ENCODE measurements at regions not wholly inside any gene's neighbourhood (a gene's known extent, or its start where the extent isn't known, plus 50 kb on each side); places are given as distances from the start of the nearest gene placed in this dataset.
A peak's percentile ranks its signal among the peaks of the same experiment; 100 is the strongest.

DNA sequence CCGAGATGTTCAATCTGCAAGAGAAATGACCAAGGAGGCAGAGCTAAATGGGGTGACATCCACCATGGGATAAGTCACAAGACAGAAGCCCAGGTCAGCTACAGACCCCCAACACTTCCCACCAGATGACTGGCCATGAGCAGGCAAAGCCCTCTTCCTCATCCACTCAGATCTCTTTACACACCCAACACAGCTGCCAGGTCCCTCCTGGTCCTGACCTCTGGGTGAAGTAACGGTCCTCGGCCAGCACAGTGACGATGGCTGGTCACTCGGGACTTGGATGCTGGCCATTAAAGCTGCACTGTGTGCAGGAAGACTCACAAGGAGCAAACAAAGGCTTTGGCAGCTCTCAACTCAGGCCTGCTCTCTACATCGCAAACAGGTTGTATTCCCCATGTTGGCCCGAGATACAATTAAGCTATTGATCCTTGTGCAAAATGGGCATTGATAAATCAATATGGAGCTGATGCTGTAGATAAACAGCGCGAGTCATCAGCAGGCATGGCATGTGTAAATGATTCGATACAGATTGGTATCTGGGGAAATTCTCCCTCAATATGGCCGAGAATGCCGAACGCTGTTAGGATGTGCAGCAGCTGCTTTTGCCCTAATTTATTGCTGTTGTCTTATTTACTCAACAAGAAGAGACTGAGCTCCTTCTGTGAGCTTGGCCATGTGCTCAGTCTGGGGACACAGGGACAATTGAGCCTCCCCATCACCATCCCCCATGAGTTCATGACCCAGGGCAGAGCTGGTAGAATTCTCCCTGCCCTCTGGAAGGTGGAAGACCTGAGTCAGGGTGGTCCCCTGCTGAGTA lies 98.7 kb downstream of the C5orf15 start:
- DNase-seq (no peak), ATAC-seq (ENCODE audit: low FRiP score in 2 of 2) (peak in 1 of 2 donors; percentile 55)
- Histone ChIP-seq H3K36me3 (no peaks in the 10 kb centered on the region), H3K4me1 (peaks cover 4 to 11% (median 8%) of the 10 kb centered on the region in 4 donors), H3K27me3 (no peaks in the 10 kb centered on the region), H3K9me3 (no peaks in the 10 kb centered on the region), H3K27ac (no peak overlapping the region), H3K4me3 (peak overlapping the region in 2 of 4 donors; percentile 1 to 17)
- WGBS, 2 donors = 73 to 74% methylated on average over 13 of the region's 13 CpGs
- TF ChIP-seq EP300 (IDR thresholded peaks at IDR 0.05) = no peak
- TF ChIP-seq POLR2A (IDR thresholded peaks at IDR 0.05) = no peak
- TF ChIP-seq POLR2AphosphoS5 (IDR thresholded peaks at IDR 0.05) = no peak
- TF ChIP-seq, protein P1, sequence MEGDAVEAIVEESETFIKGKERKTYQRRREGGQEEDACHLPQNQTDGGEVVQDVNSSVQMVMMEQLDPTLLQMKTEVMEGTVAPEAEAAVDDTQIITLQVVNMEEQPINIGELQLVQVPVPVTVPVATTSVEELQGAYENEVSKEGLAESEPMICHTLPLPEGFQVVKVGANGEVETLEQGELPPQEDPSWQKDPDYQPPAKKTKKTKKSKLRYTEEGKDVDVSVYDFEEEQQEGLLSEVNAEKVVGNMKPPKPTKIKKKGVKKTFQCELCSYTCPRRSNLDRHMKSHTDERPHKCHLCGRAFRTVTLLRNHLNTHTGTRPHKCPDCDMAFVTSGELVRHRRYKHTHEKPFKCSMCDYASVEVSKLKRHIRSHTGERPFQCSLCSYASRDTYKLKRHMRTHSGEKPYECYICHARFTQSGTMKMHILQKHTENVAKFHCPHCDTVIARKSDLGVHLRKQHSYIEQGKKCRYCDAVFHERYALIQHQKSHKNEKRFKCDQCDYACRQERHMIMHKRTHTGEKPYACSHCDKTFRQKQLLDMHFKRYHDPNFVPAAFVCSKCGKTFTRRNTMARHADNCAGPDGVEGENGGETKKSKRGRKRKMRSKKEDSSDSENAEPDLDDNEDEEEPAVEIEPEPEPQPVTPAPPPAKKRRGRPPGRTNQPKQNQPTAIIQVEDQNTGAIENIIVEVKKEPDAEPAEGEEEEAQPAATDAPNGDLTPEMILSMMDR (IDR thresholded peaks at IDR 0.05) = peak in 1 of 6 experiments; percentile 27

DNA sequence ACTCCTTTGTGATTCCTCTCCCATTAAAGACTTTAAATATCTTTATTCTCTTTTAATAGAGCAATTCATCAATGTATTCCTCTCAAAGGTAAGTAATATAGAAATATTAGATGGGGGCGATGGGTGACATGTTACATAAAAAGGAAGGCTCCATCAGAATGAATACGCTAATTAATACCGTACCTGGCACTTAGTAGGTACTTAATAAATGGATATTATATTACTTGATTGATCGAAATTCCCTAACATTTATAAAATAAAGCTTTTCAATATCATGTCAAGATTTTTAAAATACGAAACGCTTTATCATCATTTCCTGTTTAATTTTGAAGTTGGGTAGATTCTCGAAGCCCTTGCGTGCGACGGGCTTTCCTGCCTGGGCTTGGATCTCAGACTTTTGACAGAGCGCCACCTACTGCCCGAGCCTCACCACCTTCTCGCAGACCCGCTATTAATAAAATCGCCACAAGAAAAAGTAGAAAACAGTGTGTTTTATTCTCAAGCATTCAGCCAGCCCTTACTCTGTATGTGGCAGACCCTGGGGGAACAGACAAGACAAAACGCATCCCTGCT lies 99.4 kb downstream of the C5orf15 start:
- no peak overlapping the region for H3K27ac ChIP-seq
- ATAC-seq (ENCODE audit: low FRiP score in 2 of 2) = peak in 1 of 2 donors; percentile 71

DNA sequence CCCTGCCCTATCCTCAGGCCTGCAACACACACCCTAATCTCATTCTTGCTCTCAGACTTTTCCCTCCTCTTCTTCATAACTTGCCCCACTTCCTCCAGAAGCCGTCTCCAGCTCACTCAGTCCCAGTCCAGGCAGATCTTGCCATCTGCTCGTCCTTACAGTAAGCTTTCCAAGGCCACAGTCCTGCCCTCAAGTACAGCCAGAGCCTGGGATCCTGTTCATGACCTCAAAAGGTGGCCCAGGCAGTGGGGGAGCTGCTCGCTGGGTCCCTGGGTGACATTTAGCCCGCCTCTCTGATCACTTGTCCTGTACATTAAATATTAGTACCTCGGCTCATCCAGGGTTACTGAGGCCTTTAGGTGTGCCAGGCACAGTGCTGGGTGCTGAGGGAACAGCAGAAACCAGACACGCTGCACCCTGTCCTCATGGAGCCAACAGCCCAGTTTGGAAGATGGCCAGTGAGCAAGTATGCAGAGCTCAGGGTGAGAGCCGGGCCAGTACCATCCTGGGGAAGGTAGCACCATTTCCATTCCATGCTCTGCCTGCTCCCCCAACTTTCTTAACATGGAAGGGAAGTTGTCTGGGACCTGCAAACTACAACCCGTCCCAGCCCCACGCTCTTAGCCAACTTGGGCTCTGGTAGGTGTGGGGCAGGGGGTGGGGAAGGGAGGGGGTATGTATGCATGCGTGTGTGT lies 100.4 kb downstream of the C5orf15 start:
- H3K9me3 ChIP-seq = no peaks in the 10 kb centered on the region
- H3K27me3 ChIP-seq = no peaks in the 10 kb centered on the region
- ATAC-seq (ENCODE audit: low FRiP score in 2 of 2) (no peak), DNase-seq (no peak)
- no peak overlapping the region for H3K27ac ChIP-seq
- TF ChIP-seq POLR2A (IDR thresholded peaks at IDR 0.05) = no peak
- TF ChIP-seq EP300 (IDR thresholded peaks at IDR 0.05) = no peak
- TF ChIP-seq, protein P1 (IDR thresholded peaks at IDR 0.05) = no peak
- TF ChIP-seq POLR2AphosphoS5 (IDR thresholded peaks at IDR 0.05) = no peak
- 91 to 95% methylated on average over 6 to 10 of the region's 10 CpGs for WGBS, 2 donors
- H3K4me1 ChIP-seq = peaks cover 4 to 11% (median 8%) of the 10 kb centered on the region in 4 donors
- H3K36me3 ChIP-seq = no peaks in the 10 kb centered on the region
- no peak overlapping the region for H3K4me3 ChIP-seq

More for the DNA sequence above, 99.4 kb downstream of the C5orf15 start:
- Histone ChIP-seq H3K4me1 (peaks cover 4 to 11% (median 8%) of the 10 kb centered on the region in 4 donors), H3K27me3 (no peaks in the 10 kb centered on the region), H3K4me3 (peak overlapping the region in 2 of 4 donors; percentile 1 to 17), H3K36me3 (no peaks in the 10 kb centered on the region), H3K9me3 (no peaks in the 10 kb centered on the region)
- TF ChIP-seq, protein P1 (IDR thresholded peaks at IDR 0.05) = peak; percentile 58 to 79 (median 69)
- no peak for TF ChIP-seq EP300 (IDR thresholded peaks at IDR 0.05)
- 17 to 19% methylated on average over 16 of the region's 16 CpGs for WGBS, 2 donors
- DNase-seq = peak in 1 of 2 donors; percentile 66

DNA sequence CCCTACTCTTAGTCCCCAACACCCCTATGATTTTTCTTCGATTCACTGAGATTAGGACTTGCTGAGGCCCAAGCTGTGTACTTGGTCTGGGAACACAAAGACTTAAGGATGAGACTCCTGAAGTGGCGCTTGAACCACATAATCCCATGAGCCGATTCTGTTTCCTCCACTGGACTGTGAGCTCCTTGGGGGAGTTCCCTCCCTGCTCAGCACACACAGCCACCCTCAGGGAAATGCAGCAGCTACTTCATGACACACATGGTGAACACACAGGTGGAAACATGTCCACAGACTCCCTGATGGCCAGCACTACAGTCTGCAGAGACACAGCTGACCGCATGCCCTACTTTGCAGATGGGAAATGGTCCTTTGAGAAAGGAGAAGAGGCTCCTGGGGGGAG lies 101.1 kb downstream of the C5orf15 start:
- H3K36me3 ChIP-seq = no peaks in the 10 kb centered on the region
- TF ChIP-seq EP300 (IDR thresholded peaks at IDR 0.05) = no peak
- TF ChIP-seq, protein P1 (IDR thresholded peaks at IDR 0.05) = no peak
- TF ChIP-seq POLR2AphosphoS5 (IDR thresholded peaks at IDR 0.05) = no peak
- no peak for TF ChIP-seq POLR2A (IDR thresholded peaks at IDR 0.05)
- WGBS, 2 donors = 63 to 73% methylated on average over 4 of the region's 4 CpGs
- no peak overlapping the region for H3K27ac ChIP-seq
- ATAC-seq (ENCODE audit: low FRiP score in 2 of 2) (no peak), DNase-seq (no peak)
- H3K4me3 ChIP-seq = no peak overlapping the region
- no peaks in the 10 kb centered on the region for H3K9me3 ChIP-seq
- peaks cover 4 to 11% (median 8%) of the 10 kb centered on the region in 4 donors for H3K4me1 ChIP-seq
- no peaks in the 10 kb centered on the region for H3K27me3 ChIP-seq
